Epithelial cell of prostate (primary cell): ENCODE measurements at regions not wholly inside any gene's neighbourhood (a gene's known extent, or its start where the extent isn't known, plus 50 kb on each side); places are given as distances from the start of the nearest gene placed in this dataset.
"Not testable (repeated sequence)": the region's sequence is repeated elsewhere in the genome, so short reads cannot be mapped to it uniquely, and the experiment has no call there.

Source experiments
- DNase-seq: peaks from one replicate; pipeline ENCODE4 v3.0.0-alpha.2; 2011; ENCODE audit warnings: low read depth, low spot score
- H3K27ac ChIP-seq: fragments of 450-650 bp; 2 replicates; pipeline ENCODE4 v1.5.1; 2017; ENCODE audit warnings: mild to moderate bottlenecking

DNA sequence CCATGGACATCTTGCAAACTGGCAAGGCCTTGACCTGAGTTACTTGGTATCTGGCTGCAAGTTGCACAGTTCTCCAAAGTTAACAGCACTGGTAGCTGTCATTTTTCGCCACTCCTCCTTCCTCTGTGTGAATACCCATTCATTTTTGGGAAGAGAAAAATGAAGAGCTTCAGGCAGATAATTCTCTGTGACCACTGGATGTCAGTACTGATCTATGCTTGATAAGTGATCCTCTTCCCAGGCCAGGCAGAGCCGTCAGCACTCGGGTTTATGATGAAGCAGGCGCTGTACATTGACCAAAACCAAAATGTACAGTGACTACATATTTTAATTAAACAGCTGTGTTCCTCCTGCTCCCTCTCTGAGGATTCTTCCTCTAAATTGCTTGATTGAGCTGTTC is 55.9 kb upstream of the PDZD8 start:
- H3K27ac ChIP-seq, result no peak overlapping the region
- DNase-seq, result no peak

DNA sequence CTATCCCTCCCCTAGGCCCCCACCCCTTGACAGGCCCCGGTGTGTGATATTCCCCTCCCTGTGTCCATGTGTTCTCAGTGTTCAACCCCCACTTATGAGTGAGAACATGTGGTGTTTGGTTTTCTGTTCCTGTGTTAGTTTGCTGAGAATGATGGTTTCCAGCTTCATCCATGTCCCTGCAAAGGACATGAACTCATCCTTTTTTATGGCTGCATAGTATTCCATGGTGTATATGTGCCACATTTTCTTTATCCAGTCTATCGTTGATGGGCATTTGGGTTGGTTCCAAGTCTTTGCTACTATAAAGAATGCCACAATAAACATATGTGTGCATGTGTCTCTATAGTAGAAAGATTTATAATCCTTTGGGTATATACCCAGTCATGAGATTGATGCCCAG is 55.3 kb upstream of the PDZD8 start:
- not testable (repeated sequence) for H3K27ac ChIP-seq, DNase-seq

DNA sequence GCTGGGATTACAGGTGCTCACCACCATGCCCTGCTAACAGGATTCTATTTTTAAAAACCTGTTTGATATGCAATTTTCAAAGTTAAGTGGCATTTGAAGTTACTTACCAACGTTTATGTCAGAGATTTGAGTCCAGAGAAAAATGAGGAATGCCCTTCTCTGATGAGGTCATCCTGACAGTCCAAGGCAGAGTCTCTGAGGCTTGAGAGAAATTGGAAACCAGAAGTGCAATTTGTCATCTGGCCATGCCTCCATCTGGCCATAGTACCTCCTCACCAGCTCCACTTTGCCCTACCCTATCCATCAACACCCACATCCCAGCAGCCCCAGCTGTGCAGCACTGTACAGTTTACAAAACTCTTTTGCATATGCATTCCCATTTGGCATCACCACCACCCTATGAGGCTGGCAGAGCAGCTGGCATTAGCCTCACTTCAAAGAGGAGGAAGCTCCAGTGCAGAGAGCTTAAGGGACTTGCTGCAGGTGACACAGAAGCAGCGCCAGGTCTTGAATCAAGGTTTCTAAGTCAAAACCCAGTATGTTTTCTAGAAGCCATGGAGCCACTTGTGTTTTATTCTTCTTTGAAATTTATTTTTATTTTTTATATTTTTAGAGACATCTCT is 54.5 kb upstream of the PDZD8 start:
- DNase-seq, result no peak
- no peak overlapping the region for H3K27ac ChIP-seq

DNA sequence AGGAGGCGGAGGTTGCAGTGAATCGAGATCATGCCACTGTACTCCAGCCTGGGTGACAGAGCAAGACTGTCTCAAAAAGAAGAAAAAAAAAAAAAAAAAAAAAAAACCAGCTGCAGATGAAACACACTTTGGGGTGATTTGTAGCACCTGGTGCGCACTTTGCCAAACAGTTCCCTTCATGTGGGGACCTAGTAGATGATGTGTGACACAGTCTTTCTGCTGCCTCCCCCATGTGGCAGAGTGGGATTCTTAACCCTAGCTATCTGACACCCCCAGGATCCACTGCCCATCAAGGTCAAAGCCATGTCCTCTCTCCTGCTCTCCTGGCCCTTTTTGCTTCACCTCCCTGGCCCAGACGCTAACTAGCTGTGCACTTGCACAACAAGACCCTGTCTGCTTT is 52.1 kb upstream of the PDZD8 start:
- no peak for DNase-seq
- no peak overlapping the region for H3K27ac ChIP-seq

DNA sequence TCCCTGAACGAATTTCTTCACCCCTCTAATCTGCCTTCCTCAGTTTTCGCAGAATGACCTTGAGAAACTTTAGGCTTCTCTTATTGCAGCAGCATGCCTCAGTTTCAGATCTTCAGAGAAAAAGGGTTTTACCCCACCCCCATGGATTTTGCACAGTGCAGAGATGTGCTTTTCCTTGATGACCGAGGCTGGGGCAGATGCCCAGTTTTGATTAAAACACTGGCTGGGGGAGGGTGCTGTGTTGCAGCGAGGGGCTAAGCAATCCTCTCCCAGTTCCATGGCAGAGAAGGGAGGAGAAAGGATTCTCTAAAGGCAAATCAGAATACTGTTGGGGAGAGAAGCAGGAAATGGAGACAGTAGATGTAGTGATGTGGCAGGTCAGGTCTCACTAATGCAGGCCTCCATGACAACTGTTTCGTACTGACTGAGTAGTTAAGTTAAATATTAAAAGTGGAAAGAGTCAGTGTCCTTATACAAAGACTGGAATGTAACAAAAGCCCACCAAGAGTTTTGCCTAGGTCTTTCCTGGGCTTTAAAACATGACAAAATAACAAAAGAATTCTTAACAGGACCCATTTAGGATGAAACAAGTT is 50.8 kb upstream of the PDZD8 start:
- H3K27ac ChIP-seq, result no peak overlapping the region
- DNase-seq, result no peak

DNA sequence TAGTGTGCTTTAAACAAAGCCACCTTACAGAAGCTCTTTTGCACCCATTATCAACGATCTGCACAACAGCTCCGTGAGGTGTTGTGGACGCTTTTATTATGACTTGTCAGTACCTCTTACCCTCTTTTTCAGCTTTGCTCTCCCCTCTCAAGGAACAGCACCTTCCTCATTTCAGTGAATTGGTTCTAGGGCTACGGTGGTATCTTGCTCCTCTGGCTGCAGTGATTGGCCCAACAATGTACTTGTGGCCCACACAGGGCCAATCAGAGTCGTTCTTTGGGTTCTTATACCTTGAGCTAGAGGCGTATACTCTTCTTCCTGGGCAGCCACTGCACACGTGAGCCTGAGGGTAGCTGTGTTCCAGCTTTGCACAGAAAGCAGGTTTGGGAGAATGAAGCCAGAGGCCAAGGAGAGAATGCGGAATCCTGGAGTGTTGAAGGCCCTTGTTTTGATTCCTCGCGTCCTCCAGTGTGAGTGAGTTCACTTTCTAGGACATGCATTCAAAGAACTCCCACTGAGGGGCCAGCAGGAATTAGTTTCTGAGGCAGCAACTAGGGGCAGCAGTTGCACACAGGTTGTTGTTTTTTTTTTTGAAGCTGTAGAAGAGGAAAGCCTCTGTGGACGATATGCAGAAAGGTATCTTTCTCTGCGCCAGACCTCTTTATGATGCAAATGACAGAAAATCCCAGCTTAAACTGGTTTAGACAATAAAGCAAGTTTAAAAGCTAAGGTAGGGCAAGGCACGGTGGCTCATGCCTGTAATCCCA is 49.8 kb upstream of the PDZD8 start:
- H3K27ac ChIP-seq, result no peak overlapping the region
- no peak for DNase-seq
